Loucy (cell line): ENCODE measurements at regions not wholly inside any gene's neighbourhood (a gene's known extent, or its start where the extent isn't known, plus 50 kb on each side); places are given as distances from the start of the nearest gene placed in this dataset.

Source experiments
- H2AFZ ChIP-seq: fragments of 200-600 bp; sonication (generic); 2 replicates; pipeline ENCODE4 v1.6.0; 2016; ENCODE audit warnings: antibody characterized with exemption, mild to moderate bottlenecking, low read length, moderate library complexity
- H3F3A ChIP-seq: fragments of 200-600 bp; 2 replicates; pipeline ENCODE4 v1.6.0; 2016; ENCODE audit warnings: antibody characterized with exemption, low read depth, mild to moderate bottlenecking
- H3K27me3 ChIP-seq: fragments of 200-600 bp; sonication (generic); 2 replicates; pipeline ENCODE4 v1.6.1; 2014; ENCODE audit warnings: low read length, mild to moderate bottlenecking; ENCODE audit not compliant: insufficient read depth, poor library complexity, severe bottlenecking
- H3K36me3 ChIP-seq: fragments of 200-600 bp; sonication (generic); 2 replicates; pipeline ENCODE4 v1.6.1; 2016; ENCODE audit warnings: low read length; ENCODE audit not compliant: insufficient read depth
- H3K4me1 ChIP-seq: fragments of 200-600 bp; sonication (generic); 2 replicates; pipeline ENCODE4 v1.5.1; 2014; ENCODE audit warnings: low read length, mild to moderate bottlenecking; ENCODE audit not compliant: insufficient read depth, poor library complexity, severe bottlenecking
- H3K4me2 ChIP-seq: fragments of 200-600 bp; sonication (generic); 2 replicates; pipeline ENCODE4 v1.6.0; 2014; ENCODE audit warnings: antibody characterized with exemption, low read length, low read depth, mild to moderate bottlenecking; ENCODE audit not compliant: poor library complexity, severe bottlenecking
- H3K4me3 ChIP-seq: fragments of 200-600 bp; sonication (generic); 2 replicates; pipeline ENCODE4 v1.5.1; 2014; ENCODE audit warnings: low read length, mild to moderate bottlenecking, mixed read lengths; ENCODE audit not compliant: poor library complexity, severe bottlenecking
- H3K79me2 ChIP-seq: fragments of 200-600 bp; sonication (generic); 2 replicates; pipeline ENCODE4 v1.6.1; 2014; ENCODE audit warnings: low read length; ENCODE audit not compliant: insufficient read depth
- H3K9ac ChIP-seq: fragments of 200-600 bp; sonication (generic); 2 replicates; pipeline ENCODE4 v1.6.0; 2014; ENCODE audit warnings: mild to moderate bottlenecking, low read depth, low read length, moderate library complexity; ENCODE audit not compliant: poor library complexity, severe bottlenecking
- H3K9me2 ChIP-seq: fragments of 200-600 bp; sonication (generic); replicated peaks from 2 replicates; pipeline ENCODE4 v1.6.1; 2016; ENCODE audit warnings: low read depth, low read length, mixed read lengths
- H3K9me3 ChIP-seq: fragments of 200-600 bp; sonication (generic); 2 replicates; pipeline ENCODE4 v1.6.1; 2014; ENCODE audit warnings: mild to moderate bottlenecking, antibody characterized with exemption, low read length, low read depth; ENCODE audit not compliant: insufficient read depth
- H4K20me1 ChIP-seq: fragments of 200-600 bp; sonication (generic); 2 replicates; pipeline ENCODE4 v1.6.0; 2014; ENCODE audit warnings: antibody characterized with exemption, low read length, mild to moderate bottlenecking; ENCODE audit not compliant: insufficient read depth, poor library complexity, severe bottlenecking
- CTCF ChIP-seq: fragments of 200-600 bp; sonication (generic); conservative IDR thresholded peaks from 2 replicates; pipeline ENCODE4 v1.5.1; 2014; ENCODE audit warnings: mild to moderate bottlenecking, antibody characterized with exemption, low read length
- EZH2phosphoT487 ChIP-seq: fragments of 200-600 bp; IDR thresholded peaks from 2 replicates; pipeline ENCODE4 v1.6.1; 2018; ENCODE audit warnings: antibody characterized with exemption, mild to moderate bottlenecking, moderate library complexity, borderline replicate concordance

- no peak for TF ChIP-seq EZH2phosphoT487
- TF ChIP-seq CTCF, result no peak
- no peaks in the 10 kb centered on the region for H3K79me2 ChIP-seq
- H3K9me2 ChIP-seq, result no peaks in the 10 kb centered on the region
- no peaks in the 10 kb centered on the region for H3F3A ChIP-seq
- H3K4me3 ChIP-seq, result no peak overlapping the region
- H4K20me1 ChIP-seq, result no peaks in the 10 kb centered on the region
- no peaks in the 10 kb centered on the region for H3K4me1 ChIP-seq
- H3K36me3 ChIP-seq, result no peaks in the 10 kb centered on the region
- H3K9ac ChIP-seq, result no peak overlapping the region
- no peaks in the 10 kb centered on the region for H3K27me3 ChIP-seq
- no peaks in the 10 kb centered on the region for H3K9me3 ChIP-seq
- no peak overlapping the region for H3K4me2 ChIP-seq
- H2AFZ ChIP-seq, result no peak overlapping the region
These were observed 415.8 kb upstream of the NR3C2 start for GRCh38 chr4:148857973-148858534.

GRCh38 chr4:148857239-148857972, 415.2 kb upstream of the NR3C2 start:
- Histone ChIP-seq H3K4me1 (no peaks in the 10 kb centered on the region), H3K9me2 (no peaks in the 10 kb centered on the region), H4K20me1 (no peaks in the 10 kb centered on the region), H3K4me2 (no peak overlapping the region), H3K27me3 (no peaks in the 10 kb centered on the region), H3K9ac (no peak overlapping the region), H3K36me3 (no peaks in the 10 kb centered on the region), H3F3A (no peaks in the 10 kb centered on the region), H3K4me3 (no peak overlapping the region), H2AFZ (no peak overlapping the region), H3K79me2 (no peaks in the 10 kb centered on the region), H3K9me3 (no peaks in the 10 kb centered on the region)
- TF ChIP-seq EZH2phosphoT487 (no peak), CTCF (no peak)

- H4K20me1 ChIP-seq, result no peaks in the 10 kb centered on the region
- no peaks in the 10 kb centered on the region for H3K36me3 ChIP-seq
- no peaks in the 10 kb centered on the region for H3K9me3 ChIP-seq
- H3K4me1 ChIP-seq, result no peaks in the 10 kb centered on the region
- H3K4me2 ChIP-seq, result no peak overlapping the region
- TF ChIP-seq CTCF, result no peak
- TF ChIP-seq EZH2phosphoT487, result no peak
- no peaks in the 10 kb centered on the region for H3F3A ChIP-seq
- no peak overlapping the region for H2AFZ ChIP-seq
- H3K79me2 ChIP-seq, result no peaks in the 10 kb centered on the region
- no peak overlapping the region for H3K4me3 ChIP-seq
- no peaks in the 10 kb centered on the region for H3K9me2 ChIP-seq
- H3K9ac ChIP-seq, result no peak overlapping the region
- H3K27me3 ChIP-seq, result no peaks in the 10 kb centered on the region
These were observed 412.0 kb upstream of the NR3C2 start for GRCh38 chr4:148854203-148854602.
